HUES64 (cell line): ENCODE measurements at regions not wholly inside any gene's neighbourhood (a gene's known extent, or its start where the extent isn't known, plus 50 kb on each side); places are given as distances from the start of the nearest gene placed in this dataset.

Experiments used
- H3K27ac ChIP-seq: 2 replicates; pipeline ENCODE4 v1.7.0; 2013; ENCODE audit warnings: low read depth, low read length, inconsistent platforms
- H3K27me3 ChIP-seq: 2 replicates; pipeline ENCODE4 v1.6.1; 2013; ENCODE audit warnings: mild to moderate bottlenecking, low read length; ENCODE audit not compliant: insufficient read depth
- H3K36me3 ChIP-seq: 2 replicates; pipeline ENCODE4 v1.6.1; 2013; ENCODE audit warnings: mild to moderate bottlenecking, low read length; ENCODE audit not compliant: insufficient read depth
- H3K4me1 ChIP-seq: 2 replicates; pipeline ENCODE4 v1.6.1; 2013; ENCODE audit warnings: mild to moderate bottlenecking, low read length, moderate library complexity; ENCODE audit not compliant: insufficient read depth
- H3K4me3 ChIP-seq: 2 replicates; pipeline ENCODE4 v1.5.1; 2013; ENCODE audit warnings: mild to moderate bottlenecking, low read length, moderate library complexity
- H3K9ac ChIP-seq: 2 replicates; pipeline ENCODE4 v1.6.1; 2013; ENCODE audit warnings: mild to moderate bottlenecking, low read depth, low read length
- H3K9me3 ChIP-seq: 2 replicates; pipeline ENCODE4 v1.6.1; 2013; ENCODE audit warnings: low read depth, low read length; ENCODE audit not compliant: insufficient read depth
- WGBS: fragments of 150-250, 120-280 bp; methylation state at CpG from one replicate; pipeline ENCODE4 v1.1.7; 2013; ENCODE audit warnings: missing lambda C conversion rate; 5-methylcytosine and 5-hydroxymethylcytosine counted together

GRCh38 chr5:30604648-30605262 lies 588.7 kb upstream of the CDH6 start:
- no peaks in the 10 kb centered on the region for H3K9me3 ChIP-seq
- peaks cover 11% of the 10 kb centered on the region; the same call in 1 of the 2 replicates for H3K27me3 ChIP-seq
- H3K36me3 ChIP-seq, result no peaks in the 10 kb centered on the region
- no peak overlapping the region for H3K4me3 ChIP-seq
- H3K9ac ChIP-seq, result no peak overlapping the region
- H3K27ac ChIP-seq, result no peak overlapping the region
- WGBS, result 88% methylated on average over 2 of the region's 2 CpGs
- peaks cover 26% of the 10 kb centered on the region for H3K4me1 ChIP-seq

DNA sequence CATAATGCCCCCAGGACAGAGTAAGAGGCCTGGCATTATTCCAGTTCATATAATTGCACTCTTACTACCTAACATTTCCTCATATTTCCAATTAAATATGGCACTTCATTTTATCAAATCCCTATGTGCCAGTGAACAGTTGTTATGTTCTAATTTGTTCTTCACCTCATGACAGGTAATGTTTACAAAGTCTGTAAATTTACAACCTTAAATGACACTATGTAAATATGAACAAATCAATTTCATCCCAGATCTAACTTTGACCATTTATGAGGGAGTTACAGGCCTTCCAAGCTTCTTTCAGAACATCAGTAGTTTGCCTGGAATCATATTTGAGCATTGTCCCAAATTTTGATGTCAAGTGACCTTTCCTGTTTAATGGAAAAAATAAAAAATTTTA lies 592.6 kb upstream of the CDH6 start:
- Histone ChIP-seq H3K9me3 (peaks cover 5% of the 10 kb centered on the region; the same call in 1 of the 2 replicates), H3K27me3 (peaks cover 2% of the 10 kb centered on the region; the same call in 1 of the 2 replicates), H3K4me1 (peaks cover 11% of the 10 kb centered on the region), H3K4me3 (no peak overlapping the region), H3K9ac (no peak overlapping the region), H3K27ac (no peak overlapping the region), H3K36me3 (no peaks in the 10 kb centered on the region)

DNA sequence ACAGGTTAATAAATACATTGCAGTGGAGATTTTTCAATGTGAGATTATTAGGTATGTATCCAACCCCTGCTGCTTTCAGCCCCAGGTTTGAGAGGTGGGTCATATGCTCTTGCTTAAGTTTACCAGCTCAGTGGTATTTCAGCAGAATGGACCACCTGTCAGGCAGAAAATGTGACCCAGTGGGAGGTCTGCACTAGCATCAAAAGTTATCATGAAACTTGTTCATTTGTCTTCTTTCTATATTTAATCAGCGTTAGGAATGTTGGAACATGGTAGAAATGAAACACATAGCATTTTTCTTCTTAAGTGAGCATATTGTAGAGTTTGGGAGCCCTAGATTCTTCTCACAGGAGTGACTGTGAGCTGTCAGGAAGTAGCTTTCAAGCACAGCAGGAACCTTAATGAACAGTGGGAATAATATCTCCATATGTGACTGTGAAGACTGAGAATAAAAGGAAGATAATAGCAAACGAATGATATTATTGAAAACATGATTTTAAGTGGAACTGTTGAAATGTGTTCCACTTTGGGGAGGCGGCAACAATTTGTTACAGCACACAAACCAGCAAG lies 596.9 kb upstream of the CDH6 start:
- no peaks in the 10 kb centered on the region for H3K27me3 ChIP-seq
- H3K27ac ChIP-seq, result peak overlapping the region; percentile 5; the same call in 1 of the 2 replicates
- no peak overlapping the region for H3K4me3 ChIP-seq
- 85% methylated on average over 3 of the region's 3 CpGs for WGBS
- H3K9me3 ChIP-seq, result peaks cover 5% of the 10 kb centered on the region; the same call in 1 of the 2 replicates
- H3K9ac ChIP-seq, result no peak overlapping the region
- peaks cover 25% of the 10 kb centered on the region for H3K4me1 ChIP-seq
- H3K36me3 ChIP-seq, result no peaks in the 10 kb centered on the region; the same call in 1 of the 2 replicates

GRCh38 chr5:30594331-30594730 lies 599.2 kb upstream of the CDH6 start:
- 100% methylated on average over 1 of the region's 2 CpGs for WGBS
- Histone ChIP-seq H3K9me3 (peaks cover 5% of the 10 kb centered on the region; the same call in 1 of the 2 replicates), H3K4me3 (no peak overlapping the region), H3K27ac (no peak overlapping the region), H3K36me3 (no peaks in the 10 kb centered on the region; the same call in 1 of the 2 replicates), H3K4me1 (peaks cover 25% of the 10 kb centered on the region), H3K9ac (no peak overlapping the region), H3K27me3 (no peaks in the 10 kb centered on the region)

DNA sequence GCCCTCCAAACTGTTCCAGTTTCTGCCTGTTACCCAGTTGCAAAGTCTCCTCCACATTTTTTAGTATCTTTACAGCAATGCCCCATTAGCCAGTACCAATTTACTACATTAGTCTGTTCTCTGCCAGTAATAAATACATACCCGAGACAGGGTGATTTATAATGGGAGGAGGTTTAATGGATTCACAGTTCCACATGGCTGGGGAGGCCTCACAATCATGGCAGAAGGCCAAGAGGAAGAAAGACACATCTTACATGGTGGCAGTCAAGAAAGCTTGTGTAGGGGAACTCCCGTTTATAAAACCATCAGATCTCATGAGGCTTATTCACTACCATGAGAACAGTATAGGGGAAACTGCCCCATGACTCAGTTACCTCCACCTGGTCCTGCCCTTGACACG lies 600.7 kb upstream of the CDH6 start:
- no peaks in the 10 kb centered on the region for H3K9me3 ChIP-seq
- H3K4me3 ChIP-seq, result no peak overlapping the region
- peaks cover 25% of the 10 kb centered on the region for H3K4me1 ChIP-seq
- H3K27me3 ChIP-seq, result no peaks in the 10 kb centered on the region
- H3K27ac ChIP-seq, result no peak overlapping the region
- WGBS, result 95% methylated on average over 3 of the region's 3 CpGs
- no peak overlapping the region for H3K9ac ChIP-seq
- no peaks in the 10 kb centered on the region; the same call in 1 of the 2 replicates for H3K36me3 ChIP-seq

- Histone ChIP-seq H3K4me1 (peaks cover 21% of the 10 kb centered on the region), H3K4me3 (no peak overlapping the region), H3K27me3 (no peaks in the 10 kb centered on the region), H3K9me3 (no peaks in the 10 kb centered on the region), H3K9ac (no peak overlapping the region), H3K36me3 (no peaks in the 10 kb centered on the region), H3K27ac (no peak overlapping the region; the same call in 1 of the 2 replicates)
- WGBS, result 65% methylated on average over 7 of the region's 8 CpGs
These were observed 612.1 kb upstream of the CDH6 start for GRCh38 chr5:30581198-30581935.

DNA sequence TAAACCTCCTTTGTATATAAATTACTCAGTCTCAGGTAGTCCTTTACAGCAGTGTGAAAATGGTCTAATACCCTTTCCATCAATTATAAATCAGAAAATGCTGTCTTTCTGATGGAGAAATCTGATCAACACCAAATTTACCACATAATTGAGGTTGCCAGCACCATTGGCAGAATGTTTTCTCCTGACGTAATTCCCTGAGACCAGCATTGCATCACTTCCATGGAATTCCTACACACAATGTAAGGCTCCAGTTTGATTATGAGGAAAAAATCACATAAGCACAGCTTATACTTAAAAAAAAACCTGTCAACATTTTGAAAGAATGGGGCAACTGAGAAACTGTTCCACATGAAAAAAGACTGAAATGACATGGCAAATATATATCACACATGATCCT lies 618.7 kb upstream of the CDH6 start:
- H3K27me3 ChIP-seq, result no peaks in the 10 kb centered on the region
- WGBS, result 100% methylated on average over 1 of the region's 1 CpG
- no peak overlapping the region for H3K4me3 ChIP-seq
- H3K9ac ChIP-seq, result no peak overlapping the region
- H3K36me3 ChIP-seq, result no peaks in the 10 kb centered on the region
- H3K4me1 ChIP-seq, result no peaks in the 10 kb centered on the region
- no peak overlapping the region for H3K27ac ChIP-seq
- no peaks in the 10 kb centered on the region for H3K9me3 ChIP-seq

DNA sequence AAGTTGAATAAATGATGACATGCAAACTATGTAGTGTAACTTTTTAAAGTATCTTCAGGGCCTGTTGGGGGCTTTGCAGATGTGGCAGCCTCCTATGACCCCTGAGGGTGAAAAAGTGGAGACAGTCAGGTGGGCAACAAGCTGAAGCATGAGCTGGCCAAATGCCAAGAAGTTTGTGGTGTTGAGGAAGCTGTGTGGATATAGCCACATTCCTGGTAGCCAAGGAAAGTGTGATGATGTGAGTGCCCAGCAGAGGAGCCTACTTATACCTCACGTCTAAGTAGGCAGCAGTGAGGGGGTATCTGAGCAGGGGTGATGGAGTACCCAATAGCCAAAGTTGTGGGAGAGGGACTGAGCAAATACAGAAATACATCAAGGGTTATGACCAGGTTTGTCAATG lies 621.2 kb upstream of the CDH6 start:
- Histone ChIP-seq H3K27me3 (no peaks in the 10 kb centered on the region), H3K9me3 (no peaks in the 10 kb centered on the region), H3K4me3 (no peak overlapping the region), H3K4me1 (no peaks in the 10 kb centered on the region), H3K36me3 (no peaks in the 10 kb centered on the region), H3K27ac (no peak overlapping the region), H3K9ac (no peak overlapping the region)
- WGBS, result 81% methylated on average over 1 of the region's 1 CpG

DNA sequence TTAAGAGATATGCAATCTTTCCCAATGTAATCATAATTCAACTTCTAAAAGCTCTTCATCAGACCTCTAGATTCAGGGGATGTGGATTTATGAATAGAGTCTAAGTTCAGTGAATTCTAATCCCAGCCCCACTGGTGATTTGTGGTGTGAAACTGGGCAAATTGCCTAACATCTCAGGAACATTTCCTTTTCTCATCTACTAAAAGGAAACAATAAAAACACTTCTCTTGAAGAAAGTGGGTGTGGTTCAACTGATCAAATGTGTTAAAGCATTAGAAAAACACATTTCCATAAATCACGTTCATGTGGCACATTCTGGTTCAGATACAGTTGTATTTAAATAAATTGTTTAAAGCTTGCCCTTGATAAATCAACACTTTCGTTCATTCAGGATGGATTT lies 631.7 kb upstream of the CDH6 start:
- H3K4me3 ChIP-seq, result no peak overlapping the region
- 100% methylated on average over 1 of the region's 2 CpGs for WGBS
- H3K4me1 ChIP-seq, result peaks cover 11% of the 10 kb centered on the region; the same call in 1 of the 2 replicates

GRCh38 chr5:30551618-30552017 lies 641.9 kb upstream of the CDH6 start:
- Histone ChIP-seq H3K9me3 (no peaks in the 10 kb centered on the region), H3K4me3 (no peak overlapping the region), H3K4me1 (no peaks in the 10 kb centered on the region), H3K27me3 (no peaks in the 10 kb centered on the region), H3K36me3 (no peaks in the 10 kb centered on the region), H3K27ac (no peak overlapping the region), H3K9ac (no peak overlapping the region)
- WGBS, result 95% methylated on average over 3 of the region's 4 CpGs

More for the DNA sequence above, 631.7 kb upstream of the CDH6 start:
- Histone ChIP-seq H3K27me3 (no peaks in the 10 kb centered on the region), H3K9me3 (no peaks in the 10 kb centered on the region), H3K36me3 (no peaks in the 10 kb centered on the region), H3K27ac (no peak overlapping the region), H3K9ac (no peak overlapping the region)

DNA sequence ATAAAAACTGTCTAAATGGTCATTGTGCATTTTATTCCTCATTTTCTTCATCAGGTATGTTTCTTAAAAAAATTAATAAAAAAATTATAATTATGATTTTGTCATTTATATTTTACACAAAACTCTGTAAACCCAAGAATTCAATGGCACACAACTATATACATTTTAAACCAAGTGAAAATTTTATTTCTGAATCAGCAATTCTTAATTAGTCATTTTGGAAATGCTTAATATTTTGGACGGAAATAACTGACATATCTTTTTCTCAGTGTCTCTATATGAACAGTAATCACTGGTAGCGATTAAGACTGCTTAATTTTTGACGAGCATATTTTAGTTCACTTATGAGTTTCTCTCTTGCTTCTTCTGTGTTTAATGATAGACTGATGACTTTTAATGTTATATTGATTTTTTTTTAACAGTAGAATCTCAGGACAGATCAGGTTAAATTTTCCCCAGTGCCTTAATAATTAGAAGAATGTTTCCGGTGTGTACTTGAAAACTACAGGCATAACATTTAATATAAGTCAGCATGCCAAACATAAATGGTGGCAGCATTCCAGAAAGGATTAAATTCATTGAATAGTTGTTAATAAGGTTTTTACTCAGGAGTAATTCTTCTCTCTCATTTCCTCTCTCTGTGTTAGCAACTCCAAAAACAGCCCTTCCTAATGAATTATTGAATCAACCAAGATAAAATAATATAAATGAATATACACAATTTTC lies 644.7 kb upstream of the CDH6 start:
- no peaks in the 10 kb centered on the region for H3K36me3 ChIP-seq
- H3K27me3 ChIP-seq, result no peaks in the 10 kb centered on the region
- H3K4me3 ChIP-seq, result no peak overlapping the region
- whole genome bisulfite sequencing, result 95% methylated on average over 3 of the region's 4 CpGs
- H3K27ac ChIP-seq, result no peak overlapping the region
- no peaks in the 10 kb centered on the region for H3K9me3 ChIP-seq
- H3K9ac ChIP-seq, result no peak overlapping the region
- H3K4me1 ChIP-seq, result no peaks in the 10 kb centered on the region
